Erythroblast (primary cell): ENCODE measurements at regions not wholly inside any gene's neighbourhood (a gene's known extent, or its start where the extent isn't known, plus 50 kb on each side); places are given as distances from the start of the nearest gene placed in this dataset.

Source experiments
- GATA1 ChIP-seq: IDR thresholded peaks from 2 replicates; pipeline ENCODE4 v1.6.1; 2011; ENCODE audit warnings: low read depth, mild to moderate bottlenecking, control low read depth, low read length, moderate library complexity
- POLR2A ChIP-seq: IDR thresholded peaks from 2 replicates; pipeline ENCODE4 v1.6.1; 2011; ENCODE audit warnings: mild to moderate bottlenecking, low read length

DNA sequence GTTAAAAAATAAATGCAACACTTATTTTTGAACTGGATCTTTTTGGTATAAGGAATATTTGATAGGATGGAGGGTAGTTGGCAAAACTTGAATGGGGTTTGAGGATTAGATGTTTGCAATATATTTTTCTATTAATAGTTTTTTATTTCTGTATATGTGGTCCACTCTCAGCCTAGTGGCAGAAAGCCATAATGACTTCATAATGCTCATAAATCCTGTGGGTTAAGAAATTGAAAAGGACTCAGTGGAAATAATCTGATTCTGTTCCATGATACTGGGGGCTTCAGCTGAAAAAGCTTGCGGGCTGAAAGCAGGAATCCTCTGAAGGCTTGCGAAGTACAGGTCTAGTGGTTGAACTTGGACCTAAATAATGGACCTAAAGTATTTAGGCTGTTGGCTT lies 1028.6 kb upstream of the PRMT6 start:
- no peak for TF ChIP-seq POLR2A
- TF ChIP-seq GATA1, result no peak
